ENCODE measurements at regions not wholly inside any gene's neighbourhood (a gene's known extent, or its start where the extent isn't known, plus 50 kb on each side); places are given as distances from the start of the nearest gene placed in this dataset.
"Not testable (repeated sequence)": the region's sequence is repeated elsewhere in the genome, so short reads cannot be mapped to it uniquely, and the experiment has no call there.

- no peak for TF ChIP-seq ZNF777 (tag by site-specific recombination; IDR thresholded peaks at IDR 0.05; ENCODE audit: borderline replicate concordance)
- TF ChIP-seq ZNF792 (tag by site-specific recombination; IDR thresholded peaks at IDR 0.05) = no peak
- no peak for TF ChIP-seq ZNF350 (tag by site-specific recombination; IDR thresholded peaks at IDR 0.05)
- TF ChIP-seq, protein P1, sequence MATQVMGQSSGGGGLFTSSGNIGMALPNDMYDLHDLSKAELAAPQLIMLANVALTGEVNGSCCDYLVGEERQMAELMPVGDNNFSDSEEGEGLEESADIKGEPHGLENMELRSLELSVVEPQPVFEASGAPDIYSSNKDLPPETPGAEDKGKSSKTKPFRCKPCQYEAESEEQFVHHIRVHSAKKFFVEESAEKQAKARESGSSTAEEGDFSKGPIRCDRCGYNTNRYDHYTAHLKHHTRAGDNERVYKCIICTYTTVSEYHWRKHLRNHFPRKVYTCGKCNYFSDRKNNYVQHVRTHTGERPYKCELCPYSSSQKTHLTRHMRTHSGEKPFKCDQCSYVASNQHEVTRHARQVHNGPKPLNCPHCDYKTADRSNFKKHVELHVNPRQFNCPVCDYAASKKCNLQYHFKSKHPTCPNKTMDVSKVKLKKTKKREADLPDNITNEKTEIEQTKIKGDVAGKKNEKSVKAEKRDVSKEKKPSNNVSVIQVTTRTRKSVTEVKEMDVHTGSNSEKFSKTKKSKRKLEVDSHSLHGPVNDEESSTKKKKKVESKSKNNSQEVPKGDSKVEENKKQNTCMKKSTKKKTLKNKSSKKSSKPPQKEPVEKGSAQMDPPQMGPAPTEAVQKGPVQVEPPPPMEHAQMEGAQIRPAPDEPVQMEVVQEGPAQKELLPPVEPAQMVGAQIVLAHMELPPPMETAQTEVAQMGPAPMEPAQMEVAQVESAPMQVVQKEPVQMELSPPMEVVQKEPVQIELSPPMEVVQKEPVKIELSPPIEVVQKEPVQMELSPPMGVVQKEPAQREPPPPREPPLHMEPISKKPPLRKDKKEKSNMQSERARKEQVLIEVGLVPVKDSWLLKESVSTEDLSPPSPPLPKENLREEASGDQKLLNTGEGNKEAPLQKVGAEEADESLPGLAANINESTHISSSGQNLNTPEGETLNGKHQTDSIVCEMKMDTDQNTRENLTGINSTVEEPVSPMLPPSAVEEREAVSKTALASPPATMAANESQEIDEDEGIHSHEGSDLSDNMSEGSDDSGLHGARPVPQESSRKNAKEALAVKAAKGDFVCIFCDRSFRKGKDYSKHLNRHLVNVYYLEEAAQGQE (tag by site-specific recombination; IDR thresholded peaks at IDR 0.05) = no peak
- no peak for TF ChIP-seq ZNF174 (tag by site-specific recombination; IDR thresholded peaks at IDR 0.05)
- TF ChIP-seq OSR2 (tag by site-specific recombination; IDR thresholded peaks at IDR 0.05) = no peak
- no peak for TF ChIP-seq ZNF707 (tag by site-specific recombination; IDR thresholded peaks at IDR 0.05)
- no peak for TF ChIP-seq ZNF610 (tag by site-specific recombination; IDR thresholded peaks at IDR 0.05; ENCODE audit: borderline replicate concordance)
- no peak for TF ChIP-seq ZNF548 (tag by site-specific recombination; IDR thresholded peaks at IDR 0.05)
These were observed 113.9 kb upstream of the TMTC4 start (continued) for GRCh38 chr13:100788540-100788939.

DNA sequence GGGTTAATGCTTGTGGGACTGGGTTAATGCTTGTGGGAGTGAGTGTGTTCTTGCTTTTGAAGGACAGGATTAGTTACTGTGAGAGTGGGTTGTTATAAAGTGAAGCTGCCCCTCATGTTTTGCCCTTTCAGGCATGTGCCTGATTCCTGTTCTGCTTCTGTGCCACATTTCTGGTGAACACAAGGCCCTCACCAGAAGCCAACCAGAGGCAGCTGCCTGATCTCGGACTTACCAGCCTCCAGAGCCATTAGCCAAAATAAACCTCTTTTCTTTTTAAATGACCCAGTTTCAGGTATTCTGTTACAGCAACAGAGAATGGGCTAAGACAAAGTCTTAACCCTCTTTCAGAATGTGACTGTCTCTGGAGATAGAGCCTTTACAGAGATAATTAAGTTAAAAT, 113.3 kb upstream of the TMTC4 start:
- H3K4me1 ChIP-seq (ENCODE audit: control insufficient read depth, insufficient read depth, low read length) = no peaks in the 10 kb centered on the region
- H3K9me3 ChIP-seq (ENCODE audit: control insufficient read depth, insufficient read depth, low read depth, low read length) = no peaks in the 10 kb centered on the region
- no peaks in the 10 kb centered on the region for H3K36me3 ChIP-seq (ENCODE audit: control insufficient read depth in 2 of 2, insufficient read depth in 1 of 2, low read length in 2 of 2)
- CTCF ChIA-PET = no interaction called here
- H3K4me3 ChIP-seq (ENCODE audit: low read depth, low read length) = no peak overlapping the region
- POLR2A ChIA-PET = no interaction called here
- TF ChIP-seq SETDB1 (IDR thresholded peaks at IDR 0.05; ENCODE audit: insufficient read length, low read length) (peak; percentile 23), ZNF701 (tag by site-specific recombination; IDR thresholded peaks at IDR 0.05) (no peak), SP7 (tag by site-specific recombination; IDR thresholded peaks at IDR 0.05) (no peak)
- no peak overlapping the region for H3K27ac ChIP-seq (ENCODE audit: extremely low read depth, low read depth, low read length)

DNA sequence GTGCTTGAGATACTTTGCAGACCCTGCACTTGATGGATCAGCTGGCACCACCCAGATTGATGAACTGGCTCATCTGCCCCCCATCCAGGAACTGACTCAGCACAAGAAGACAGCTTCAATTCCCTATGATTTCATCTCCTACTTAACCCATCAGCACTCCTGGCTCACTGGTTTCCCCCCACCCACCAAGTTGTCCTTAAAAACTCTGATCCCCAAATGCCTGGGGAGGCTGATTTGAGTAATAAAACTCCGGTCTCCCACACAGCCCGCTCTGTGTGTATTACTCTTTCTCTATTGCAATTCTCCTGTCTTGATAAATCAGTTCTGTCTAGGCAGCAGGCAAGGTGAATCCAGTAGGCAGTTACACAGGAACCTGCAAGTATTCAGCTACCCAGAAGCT, 102.1 kb upstream of the TMTC4 start:
- CTCF ChIA-PET = interaction anchor here (0.6 kb wide), 1 partner anchor 82 kb away, joined by 3 read pairs; no protein-coding TSS in a partner anchor
- H3K4me3 ChIP-seq (ENCODE audit: low read depth, low read length); H3K27ac ChIP-seq (ENCODE audit: extremely low read depth, low read depth, low read length); POLR2A ChIA-PET; H3K4me1 ChIP-seq (ENCODE audit: control insufficient read depth, insufficient read depth, low read length); H3K9me3 ChIP-seq (ENCODE audit: control insufficient read depth, insufficient read depth, low read depth, low read length); H3K36me3 ChIP-seq (ENCODE audit: control insufficient read depth in 2 of 2, insufficient read depth in 1 of 2, low read length in 2 of 2): not testable (repeated sequence)

- H3K4me1 ChIP-seq (ENCODE audit: control insufficient read depth, insufficient read depth, low read length) = no peaks in the 10 kb centered on the region
- no peaks in the 10 kb centered on the region for H3K36me3 ChIP-seq (ENCODE audit: control insufficient read depth in 2 of 2, insufficient read depth in 1 of 2, low read length in 2 of 2)
- ChIA-PET POLR2A (no interaction called here), CTCF (interaction anchor here (0.8 to 1.0 kb wide), 2 partner anchors 12 to 52 kb away, joined by 3 read pairs; no protein-coding TSS in a partner anchor)
- no peak overlapping the region for H3K27ac ChIP-seq (ENCODE audit: extremely low read depth, low read depth, low read length)
- H3K4me3 ChIP-seq (ENCODE audit: low read depth, low read length) = no peak overlapping the region
- H3K9me3 ChIP-seq (ENCODE audit: control insufficient read depth, insufficient read depth, low read depth, low read length) = no peaks in the 10 kb centered on the region
- no peak for TF ChIP-seq ZNF19 (tag by site-specific recombination; IDR thresholded peaks at IDR 0.05; ENCODE audit: low read depth)
- no peak for TF ChIP-seq ZNF221 (tag by site-specific recombination; IDR thresholded peaks at IDR 0.05; ENCODE audit: borderline replicate concordance)
- TF ChIP-seq ZNF600 (tag by site-specific recombination; IDR thresholded peaks at IDR 0.05) = no peak
- no peak for TF ChIP-seq ZNF404 (tag by site-specific recombination; IDR thresholded peaks at IDR 0.05)
- TF ChIP-seq, protein P2, sequence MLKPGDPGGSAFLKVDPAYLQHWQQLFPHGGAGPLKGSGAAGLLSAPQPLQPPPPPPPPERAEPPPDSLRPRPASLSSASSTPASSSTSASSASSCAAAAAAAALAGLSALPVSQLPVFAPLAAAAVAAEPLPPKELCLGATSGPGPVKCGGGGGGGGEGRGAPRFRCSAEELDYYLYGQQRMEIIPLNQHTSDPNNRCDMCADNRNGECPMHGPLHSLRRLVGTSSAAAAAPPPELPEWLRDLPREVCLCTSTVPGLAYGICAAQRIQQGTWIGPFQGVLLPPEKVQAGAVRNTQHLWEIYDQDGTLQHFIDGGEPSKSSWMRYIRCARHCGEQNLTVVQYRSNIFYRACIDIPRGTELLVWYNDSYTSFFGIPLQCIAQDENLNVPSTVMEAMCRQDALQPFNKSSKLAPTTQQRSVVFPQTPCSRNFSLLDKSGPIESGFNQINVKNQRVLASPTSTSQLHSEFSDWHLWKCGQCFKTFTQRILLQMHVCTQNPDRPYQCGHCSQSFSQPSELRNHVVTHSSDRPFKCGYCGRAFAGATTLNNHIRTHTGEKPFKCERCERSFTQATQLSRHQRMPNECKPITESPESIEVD (tag by site-specific recombination; IDR thresholded peaks at IDR 0.05) = no peak
- no peak for TF ChIP-seq HIC1 (tag by site-specific recombination; IDR thresholded peaks at IDR 0.05)
- TF ChIP-seq OSR2 (tag by site-specific recombination; IDR thresholded peaks at IDR 0.05) = no peak
- TF ChIP-seq ZNF426 (tag by site-specific recombination; IDR thresholded peaks at IDR 0.05) = no peak
- no peak for TF ChIP-seq ZBTB7A (tag by site-specific recombination; IDR thresholded peaks at IDR 0.05; ENCODE audit: low read depth)
- TF ChIP-seq, protein P3, sequence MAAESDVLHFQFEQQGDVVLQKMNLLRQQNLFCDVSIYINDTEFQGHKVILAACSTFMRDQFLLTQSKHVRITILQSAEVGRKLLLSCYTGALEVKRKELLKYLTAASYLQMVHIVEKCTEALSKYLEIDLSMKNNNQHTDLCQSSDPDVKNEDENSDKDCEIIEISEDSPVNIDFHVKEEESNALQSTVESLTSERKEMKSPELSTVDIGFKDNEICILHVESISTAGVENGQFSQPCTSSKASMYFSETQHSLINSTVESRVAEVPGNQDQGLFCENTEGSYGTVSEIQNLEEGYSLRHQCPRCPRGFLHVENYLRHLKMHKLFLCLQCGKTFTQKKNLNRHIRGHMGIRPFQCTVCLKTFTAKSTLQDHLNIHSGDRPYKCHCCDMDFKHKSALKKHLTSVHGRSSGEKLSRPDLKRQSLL (tag by site-specific recombination; IDR thresholded peaks at IDR 0.05) = no peak
These were observed 99.5 kb upstream of the TMTC4 start for GRCh38 chr13:100773923-100774663.
